K562 (cell line): ENCODE measurements at regions not wholly inside any gene's neighbourhood (a gene's known extent, or its start where the extent isn't known, plus 50 kb on each side); places are given as distances from the start of the nearest gene placed in this dataset. TPM values are rescaled to one million over a fixed set of nuclear protein-coding genes. Genes with fewer than 3 reads are reported as not detected.

Experiments used
- small RNA-seq: library from RNA; depleted of rRNA; stranded (forward); fragments of <200 nt; gene quantifications from one replicate; pipeline ENCODE3, GENCODE V24; 2014

Small RNA genes in the stretch of these regions (small RNA-seq; reads per million reads assigned to genes)
- gene SEM1P1: not detected
